ENCODE measurements at regions not wholly inside any gene's neighbourhood (a gene's known extent, or its start where the extent isn't known, plus 50 kb on each side); places are given as distances from the start of the nearest gene placed in this dataset.
"Not testable (repeated sequence)": the region's sequence is repeated elsewhere in the genome, so short reads cannot be mapped to it uniquely, and the experiment has no call there.

- TF ChIP-seq POLR2AphosphoS5, POLR2A, CTCF (IDR thresholded peaks at IDR 0.05): not testable (repeated sequence)
Measured at GRCh38 chr1:148233250-148233649, 81.2 kb upstream of the NBPF11 start.

Measured in transverse colon (tissue), 4 donors.